Gastrocnemius medialis (tissue), 4 donors: ENCODE measurements at regions not wholly inside any gene's neighbourhood (a gene's known extent, or its start where the extent isn't known, plus 50 kb on each side); places are given as distances from the start of the nearest gene placed in this dataset.

Experiments used
- ATAC-seq, 2 donors: fragments of 150-250 bp; one replicate each; pipeline ENCODE4 v1.9.1; 2016
- DNase-seq, 2 donors: peaks; one replicate each; pipeline ENCODE4 v3.0.0-alpha.2; 2019
- H3K27ac ChIP-seq, 4 donors: fragments of 200-600 bp; sonication (generic); 1 replicate in 1 of 4; 2 replicates in 3 of 4; pipeline ENCODE4 v1.5.1; 2016 to 2018; ENCODE audit warnings: mild to moderate bottlenecking in 2 of 4, moderate library complexity in 1 of 4
- H3K27me3 ChIP-seq, 3 donors: fragments of 200-600 bp; sonication (generic) in 2 of 3; 1 replicate in 1 of 3; 2 replicates in 2 of 3; pipeline versions ENCODE4 v1.5.1 to v1.6.0; 2016 to 2019; ENCODE audit warnings: mild to moderate bottlenecking in 1 of 3, moderate library complexity in 1 of 3
- H3K36me3 ChIP-seq, 2 donors: fragments of 200-600 bp; sonication (generic) in 1 of 2; one replicate each; pipeline ENCODE4 v1.5.1; 2017 to 2018
- H3K4me1 ChIP-seq, 2 donors: fragments of 200-600 bp; sonication (generic) in 1 of 2; one replicate each; pipeline ENCODE4 v1.5.1; 2016 to 2017; ENCODE audit warnings: mild to moderate bottlenecking in 2 of 2
- H3K4me3 ChIP-seq, 4 donors: fragments of 200-600 bp; sonication (generic) in 3 of 4; 1 replicate in 1 of 4; 2 replicates in 3 of 4; pipeline ENCODE4 v1.5.1; 2016 to 2019; ENCODE audit warnings: mild to moderate bottlenecking in 2 of 4
- H3K9me3 ChIP-seq, 3 donors: fragments of 200-600 bp; sonication (generic) in 2 of 3; 1 replicate in 1 of 3; 2 replicates in 2 of 3; pipeline ENCODE4 v1.5.1; 2016 to 2019
- CTCF ChIP-seq, 5 experiments: fragments of 450-650 bp in 3 of 5; fragments of 200-600 bp in 2 of 5; sonication (generic) in 2 of 5; IDR thresholded peaks in 4 of 5; conservative IDR thresholded peaks in 1 of 5; 1 replicate in 4 of 5; 2 replicates in 1 of 5; pipeline ENCODE4 v1.5.1; 2016 to 2019; ENCODE audit warnings: antibody characterized with exemption in 5 of 5, mild to moderate bottlenecking in 3 of 5, moderate library complexity in 3 of 5
- POLR2A ChIP-seq, 2 donors: fragments of 450-650 bp; IDR thresholded peaks; one replicate each; pipeline ENCODE4 v1.6.1; 2017; ENCODE audit warnings: antibody characterized with exemption in 2 of 2, mild to moderate bottlenecking in 2 of 2, moderate library complexity in 2 of 2
- in situ Hi-C, 4 donors: fragments of 200-750 bp; cut with MboI; loops; one replicate each; pipeline versions ENCODE4 v1.15.0 to v1.8.0; 2017; ENCODE audit warnings: low sequenced_read_pairs in 4 of 4
- intact Hi-C: fragments of 100-400 bp; cut with DNase I; formaldehyde crosslinking; loops from one replicate; pipeline ENCODE4 v1.15.1; 2023; ENCODE audit warnings: low total_unique reads

- H3K27me3 ChIP-seq = no peaks in the 10 kb centered on the region
- no peaks in the 10 kb centered on the region for H3K36me3 ChIP-seq
- in situ Hi-C loops (no loop called here), intact Hi-C loops (no loop called here)
- TF ChIP-seq POLR2A (IDR thresholded peaks at IDR 0.05) = no peak
- TF ChIP-seq CTCF (IDR thresholded peaks at IDR 0.05 in 4 of 5, conservative IDR thresholded peaks at IDR 0.05 in 1 of 5) = no peak
- DNase-seq (no peak), ATAC-seq (no peak)
- H3K4me1 ChIP-seq = no peaks in the 10 kb centered on the region
- H3K4me3 ChIP-seq = no peak overlapping the region
- no peak overlapping the region for H3K27ac ChIP-seq
- H3K9me3 ChIP-seq = no peaks in the 10 kb centered on the region
Measured at GRCh38 chrX:51813886-51814460, 70.7 kb downstream of the GSPT2 start.

- Histone ChIP-seq H3K36me3 (no peaks in the 10 kb centered on the region), H3K9me3 (no peaks in the 10 kb centered on the region), H3K4me3 (no peak overlapping the region), H3K4me1 (no peaks in the 10 kb centered on the region), H3K27ac (no peak overlapping the region), H3K27me3 (no peaks in the 10 kb centered on the region)
- no peak for DNase-seq
- intact Hi-C loops = no loop called here
- in situ Hi-C loops = no loop called here
- no peak for TF ChIP-seq POLR2A (IDR thresholded peaks at IDR 0.05)
- TF ChIP-seq CTCF (IDR thresholded peaks at IDR 0.05 in 4 of 5, conservative IDR thresholded peaks at IDR 0.05 in 1 of 5) = no peak
- ATAC-seq = no peak
Measured at GRCh38 chrX:51824061-51824460, 69.4 kb upstream of the MAGED1 start.

- Histone ChIP-seq H3K36me3 (no peaks in the 10 kb centered on the region), H3K4me1 (no peaks in the 10 kb centered on the region), H3K9me3 (no peaks in the 10 kb centered on the region), H3K27me3 (no peaks in the 10 kb centered on the region), H3K4me3 (no peak overlapping the region), H3K27ac (no peak overlapping the region)
- intact Hi-C loops (no loop called here), in situ Hi-C loops (loop anchor here in 1 of 4 donors (25.0 kb wide), 1 partner anchor 88 kb away; the partner anchor contains the start of gene GSPT2)
- DNase-seq = no peak
- TF ChIP-seq POLR2A (IDR thresholded peaks at IDR 0.05) (no peak), CTCF (IDR thresholded peaks at IDR 0.05 in 4 of 5, conservative IDR thresholded peaks at IDR 0.05 in 1 of 5) (no peak)
- ATAC-seq = no peak
Measured at GRCh38 chrX:51825436-51825835, 68.0 kb upstream of the MAGED1 start.

- ATAC-seq (no peak), DNase-seq (no peak)
- Histone ChIP-seq H3K4me3 (no peak overlapping the region), H3K27ac (no peak overlapping the region), H3K9me3 (no peaks in the 10 kb centered on the region), H3K27me3 (no peaks in the 10 kb centered on the region), H3K4me1 (no peaks in the 10 kb centered on the region), H3K36me3 (no peaks in the 10 kb centered on the region)
- in situ Hi-C loops (loop anchor here in 1 of 4 donors (25.0 kb wide), 1 partner anchor 97 kb away; the partner anchor contains the start of gene GSPT2), intact Hi-C loops (no loop called here)
- TF ChIP-seq CTCF (IDR thresholded peaks at IDR 0.05 in 4 of 5, conservative IDR thresholded peaks at IDR 0.05 in 1 of 5) = no peak
- TF ChIP-seq POLR2A (IDR thresholded peaks at IDR 0.05) = no peak
Measured at GRCh38 chrX:51834076-51834475, 59.3 kb upstream of the MAGED1 start.

GRCh38 chrX:51836823-51837222 is 56.6 kb upstream of the MAGED1 start:
- H3K4me1 ChIP-seq = no peaks in the 10 kb centered on the region
- TF ChIP-seq POLR2A (IDR thresholded peaks at IDR 0.05) (no peak), CTCF (IDR thresholded peaks at IDR 0.05 in 4 of 5, conservative IDR thresholded peaks at IDR 0.05 in 1 of 5) (no peak)
- H3K27ac ChIP-seq = no peak overlapping the region
- H3K9me3 ChIP-seq = no peaks in the 10 kb centered on the region
- DNase-seq (no peak), ATAC-seq (no peak)
- H3K4me3 ChIP-seq = no peak overlapping the region
- intact Hi-C loops = no loop called here
- in situ Hi-C loops = loop anchor here in 1 of 4 donors (25.0 kb wide), 1 partner anchor 100 kb away; the partner anchor contains the start of gene GSPT2
- H3K36me3 ChIP-seq = no peaks in the 10 kb centered on the region
- no peaks in the 10 kb centered on the region for H3K27me3 ChIP-seq
